Esophagus muscularis mucosa (tissue), 3 donors: ENCODE measurements at regions not wholly inside any gene's neighbourhood (a gene's known extent, or its start where the extent isn't known, plus 50 kb on each side); places are given as distances from the start of the nearest gene placed in this dataset.

Experiments used
- POLR2A ChIP-seq: fragments of 450-650 bp; IDR thresholded peaks from one replicate; pipeline ENCODE4 v1.6.1; 2017; ENCODE audit warnings: antibody characterized with exemption, moderate library complexity, mild to moderate bottlenecking, low read depth
- POLR2AphosphoS5 ChIP-seq, 2 donors: sonication (generic); formaldehyde crosslinking; IDR thresholded peaks; one replicate each; pipeline ENCODE4 v1.6.1; 2017; ENCODE audit warnings: antibody characterized with exemption in 2 of 2
- TF ChIP-seq, protein P1 (sequence below), 3 experiments: fragments of 200-600 bp in 2 of 3; fragments of 450-650 bp in 1 of 3; sonication (generic) in 2 of 3; IDR thresholded peaks; one replicate each; pipeline ENCODE4 v1.5.1; 2017 to 2019; ENCODE audit warnings: antibody characterized with exemption in 3 of 3, mild to moderate bottlenecking in 2 of 3, moderate library complexity in 1 of 3

DNA sequence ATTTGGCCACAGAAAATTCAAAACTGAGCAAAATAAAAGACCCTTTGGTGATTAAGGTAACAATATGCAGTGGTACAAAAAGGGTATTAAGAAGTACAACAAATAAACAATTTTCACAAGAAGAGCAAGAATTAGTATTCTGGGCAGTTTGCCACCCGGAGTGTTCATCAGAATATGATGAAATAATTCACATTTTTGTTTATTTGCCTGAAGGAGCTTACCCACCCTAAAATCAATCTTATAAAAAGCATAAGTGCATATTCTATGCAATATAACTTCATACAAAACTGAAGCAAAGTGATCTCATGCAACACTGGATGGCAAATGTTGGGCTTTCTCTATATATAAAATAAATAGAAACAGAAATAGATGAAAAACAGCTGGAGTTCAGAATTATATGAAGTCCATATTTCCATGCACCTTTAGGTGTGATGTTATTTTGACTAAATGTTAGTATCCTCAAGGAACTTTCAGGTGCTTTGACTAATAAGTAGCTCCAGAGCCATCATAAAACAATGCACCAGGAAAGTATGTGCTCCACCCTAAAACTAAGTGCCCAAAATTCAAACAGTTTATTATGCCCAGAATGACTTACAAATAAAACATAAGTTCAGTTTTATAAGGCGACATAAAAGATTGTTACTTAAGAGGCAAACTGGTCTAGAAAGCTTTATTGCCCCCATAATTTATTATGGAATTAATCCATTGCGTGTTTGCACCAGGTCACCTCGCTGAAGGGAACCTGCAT is 474.3 kb downstream of the SEMA3D start:
- TF ChIP-seq, protein P1, sequence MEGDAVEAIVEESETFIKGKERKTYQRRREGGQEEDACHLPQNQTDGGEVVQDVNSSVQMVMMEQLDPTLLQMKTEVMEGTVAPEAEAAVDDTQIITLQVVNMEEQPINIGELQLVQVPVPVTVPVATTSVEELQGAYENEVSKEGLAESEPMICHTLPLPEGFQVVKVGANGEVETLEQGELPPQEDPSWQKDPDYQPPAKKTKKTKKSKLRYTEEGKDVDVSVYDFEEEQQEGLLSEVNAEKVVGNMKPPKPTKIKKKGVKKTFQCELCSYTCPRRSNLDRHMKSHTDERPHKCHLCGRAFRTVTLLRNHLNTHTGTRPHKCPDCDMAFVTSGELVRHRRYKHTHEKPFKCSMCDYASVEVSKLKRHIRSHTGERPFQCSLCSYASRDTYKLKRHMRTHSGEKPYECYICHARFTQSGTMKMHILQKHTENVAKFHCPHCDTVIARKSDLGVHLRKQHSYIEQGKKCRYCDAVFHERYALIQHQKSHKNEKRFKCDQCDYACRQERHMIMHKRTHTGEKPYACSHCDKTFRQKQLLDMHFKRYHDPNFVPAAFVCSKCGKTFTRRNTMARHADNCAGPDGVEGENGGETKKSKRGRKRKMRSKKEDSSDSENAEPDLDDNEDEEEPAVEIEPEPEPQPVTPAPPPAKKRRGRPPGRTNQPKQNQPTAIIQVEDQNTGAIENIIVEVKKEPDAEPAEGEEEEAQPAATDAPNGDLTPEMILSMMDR (IDR thresholded peaks at IDR 0.05), result no peak
- TF ChIP-seq POLR2A (no peak), POLR2AphosphoS5 (IDR thresholded peaks at IDR 0.05) (no peak)
